B cell (primary cell): ENCODE measurements at regions not wholly inside any gene's neighbourhood (a gene's known extent, or its start where the extent isn't known, plus 50 kb on each side); places are given as distances from the start of the nearest gene placed in this dataset.

Experiments used
- ATAC-seq: fragments of 200-7000 bp; cut with Tn5 transposase; one replicate; pipeline ENCODE4 v1.10.0; 2021; ENCODE audit warnings: low read depth, mild to moderate bottlenecking, moderate number of reproducible peaks, moderate library complexity
- CTCF ChIA-PET: fragments of 350-600 bp; sonication (Branson Sonifier 250); formaldehyde crosslinking; loops from one replicate; lab custom pipeline; 2021; ENCODE audit warnings: antibody characterized with exemption, inconsistent platforms; lab: Charles Lee
- POLR2A ChIA-PET: fragments of 350-600 bp; sonication (Branson Sonifier 250); formaldehyde crosslinking; loops from one replicate; lab custom pipeline; 2021; ENCODE audit warnings: antibody characterized with exemption; lab: Charles Lee
- DNase-seq: peaks from one replicate; pipeline ENCODE4 v3.0.0; 2013
- H2AFZ ChIP-seq: 2 replicates; pipeline ENCODE4 v1.6.1; 2012; ENCODE audit warnings: mild to moderate bottlenecking, low read depth, low read length; ENCODE audit not compliant: insufficient read depth, poor library complexity, severe bottlenecking
- H3K27ac ChIP-seq, 2 donors: 1 replicate in 1 of 2; 2 replicates in 1 of 2; pipeline ENCODE4 v1.5.1; 2012 to 2013; ENCODE audit warnings: low read length in 2 of 2, mild to moderate bottlenecking in 2 of 2, moderate library complexity in 1 of 2
- H3K27me3 ChIP-seq, 4 experiments: fragments of 200-600 bp in 1 of 4; sonication (generic) in 1 of 4; replicated peaks in 1 of 4; 1 replicate in 2 of 4; 2 replicates in 2 of 4; pipeline versions ENCODE4 v1.6.1 to v1.7.0; 2013 to 2016; ENCODE audit warnings: low read length in 3 of 4, mild to moderate bottlenecking in 2 of 4, mixed read lengths in 1 of 4, moderate library complexity in 1 of 4; ENCODE audit not compliant: insufficient read depth in 4 of 4, control insufficient read depth in 3 of 4; ENCODE audit errors: control extremely low read depth in 1 of 4
- H3K36me3 ChIP-seq, 2 experiments: replicated peaks in 1 of 2; 1 replicate in 1 of 2; 2 replicates in 1 of 2; pipeline versions ENCODE4 v1.6.1 to v1.7.1; 2013; ENCODE audit warnings: low read length in 1 of 2; ENCODE audit not compliant: insufficient read depth in 2 of 2, control insufficient read depth in 1 of 2; ENCODE audit errors: control extremely low read depth in 1 of 2, extremely low read depth in 1 of 2
- H3K4me1 ChIP-seq, 2 donors: fragments of 200-600 bp in 1 of 2; sonication (generic) in 1 of 2; 1 replicate in 1 of 2; 2 replicates in 1 of 2; pipeline versions ENCODE4 v1.5.1 to v1.6.1; 2013 to 2017; ENCODE audit warnings: low read length in 2 of 2; ENCODE audit not compliant: control insufficient read depth in 2 of 2, insufficient read depth in 2 of 2
- H3K4me2 ChIP-seq: replicated peaks from 2 replicates; pipeline ENCODE3; 2012; ENCODE audit warnings: mild to moderate bottlenecking, low read depth, low read length; ENCODE audit not compliant: poor library complexity, severe bottlenecking
- H3K4me3 ChIP-seq, 5 experiments: fragments of 200-600 bp in 1 of 5; sonication (generic) in 1 of 5; 1 replicate in 3 of 5; 2 replicates in 2 of 5; pipeline versions ENCODE4 v1.5.1 to v1.7.0; 2011 to 2016; ENCODE audit warnings: low read length in 4 of 5, mild to moderate bottlenecking in 4 of 5, low read depth in 2 of 5, control low read depth in 1 of 5, moderate library complexity in 1 of 5; ENCODE audit not compliant: insufficient read depth in 1 of 5; ENCODE audit errors: control extremely low read depth in 1 of 5, extremely low read depth in 1 of 5
- H3K79me2 ChIP-seq: fragments of 200-600 bp; sonication (generic); one replicate; pipeline ENCODE4 v1.6.0; 2016; ENCODE audit warnings: low read length; ENCODE audit not compliant: control insufficient read depth, insufficient read depth
- H3K9ac ChIP-seq: fragments of 200-600 bp; sonication (generic); 2 replicates; pipeline ENCODE4 v1.6.1; 2017; ENCODE audit warnings: mild to moderate bottlenecking, low read length, moderate library complexity
- H3K9me3 ChIP-seq, 3 donors: one replicate each; pipeline versions ENCODE4 v1.6.1 to v1.7.1; 2013; ENCODE audit warnings: low read length in 2 of 3; ENCODE audit not compliant: control insufficient read depth in 2 of 3, insufficient read depth in 1 of 3; ENCODE audit errors: control extremely low read depth in 1 of 3
- H4K20me1 ChIP-seq: 2 replicates; pipeline ENCODE4 v1.6.0; 2012; ENCODE audit warnings: mild to moderate bottlenecking, low read length; ENCODE audit not compliant: insufficient read depth, control insufficient read depth, poor library complexity, severe bottlenecking
- H3K27ac Mint-ChIP-seq: one replicate; pipeline ENCODE4 v1.8.0; 2021; ENCODE audit warnings: mixed read lengths
- H3K27me3 Mint-ChIP-seq: one replicate; pipeline ENCODE4 v1.8.0; 2021; ENCODE audit warnings: mixed read lengths
- H3K4me1 Mint-ChIP-seq: one replicate; pipeline ENCODE4 v1.8.0; 2021; ENCODE audit warnings: mixed read lengths
- H3K4me3 Mint-ChIP-seq: one replicate; pipeline ENCODE4 v1.8.0; 2021; ENCODE audit warnings: mixed read lengths
- H3K9me3 Mint-ChIP-seq: one replicate; pipeline ENCODE4 v1.8.0; 2022; ENCODE audit warnings: mixed read lengths; ENCODE audit not compliant: insufficient read depth
- EZH2 ChIP-seq: IDR thresholded peaks from 2 replicates; pipeline ENCODE4 v1.6.1; 2012; ENCODE audit warnings: borderline replicate concordance, low read depth, mild to moderate bottlenecking, moderate library complexity, low read length; ENCODE audit not compliant: insufficient read depth, poor library complexity, severe bottlenecking
- WGBS: methylation state at CpG from one replicate; pipeline ENCODE4 v1.1.5; 2013; ENCODE audit warnings: missing lambda C conversion rate; ENCODE audit not compliant: insufficient coverage; 5-methylcytosine and 5-hydroxymethylcytosine counted together
- intact Hi-C: fragments of 100-400 bp; cut with micrococcal nuclease; formaldehyde crosslinking; loops from one replicate; pipeline ENCODE4 v1.10.0; 2022
- TF ChIP-seq, protein P1 (sequence below): fragments of 200-600 bp; IDR thresholded peaks from one replicate; pipeline ENCODE4 v1.8.0; 2022; ENCODE audit warnings: antibody characterized with exemption, mild to moderate bottlenecking

- Histone ChIP-seq H3K9ac (no peak overlapping the region), H3K9me3 (peaks cover 0 to 8% (median 0%) of the 10 kb centered on the region in 3 donors), H3K4me1 (peaks cover 51 to 65% of the 10 kb centered on the region in 2 donors), H3K4me3 (no peak overlapping the region), H3K36me3 (no peaks in the 10 kb centered on the region), H3K27me3 (peaks cover 0 to 64% (median 23%) of the 10 kb centered on the region in 4 experiments), H4K20me1 (no peaks in the 10 kb centered on the region), H3K27ac (no peak overlapping the region), H3K4me2 (peak overlapping the region; percentile 14), H3K79me2 (no peaks in the 10 kb centered on the region), H2AFZ (no peak overlapping the region)
- Mint-ChIP-seq H3K9me3 (no peaks in the 10 kb centered on the region), H3K4me3 (no peak overlapping the region), H3K4me1 (peaks cover 49% of the 10 kb centered on the region), H3K27me3 (peaks cover 50% of the 10 kb centered on the region), H3K27ac (no peak overlapping the region)
- ChIA-PET CTCF (no interaction called here), POLR2A (no interaction called here)
- DNase-seq (no peak), ATAC-seq (no peak)
- TF ChIP-seq, protein P1, sequence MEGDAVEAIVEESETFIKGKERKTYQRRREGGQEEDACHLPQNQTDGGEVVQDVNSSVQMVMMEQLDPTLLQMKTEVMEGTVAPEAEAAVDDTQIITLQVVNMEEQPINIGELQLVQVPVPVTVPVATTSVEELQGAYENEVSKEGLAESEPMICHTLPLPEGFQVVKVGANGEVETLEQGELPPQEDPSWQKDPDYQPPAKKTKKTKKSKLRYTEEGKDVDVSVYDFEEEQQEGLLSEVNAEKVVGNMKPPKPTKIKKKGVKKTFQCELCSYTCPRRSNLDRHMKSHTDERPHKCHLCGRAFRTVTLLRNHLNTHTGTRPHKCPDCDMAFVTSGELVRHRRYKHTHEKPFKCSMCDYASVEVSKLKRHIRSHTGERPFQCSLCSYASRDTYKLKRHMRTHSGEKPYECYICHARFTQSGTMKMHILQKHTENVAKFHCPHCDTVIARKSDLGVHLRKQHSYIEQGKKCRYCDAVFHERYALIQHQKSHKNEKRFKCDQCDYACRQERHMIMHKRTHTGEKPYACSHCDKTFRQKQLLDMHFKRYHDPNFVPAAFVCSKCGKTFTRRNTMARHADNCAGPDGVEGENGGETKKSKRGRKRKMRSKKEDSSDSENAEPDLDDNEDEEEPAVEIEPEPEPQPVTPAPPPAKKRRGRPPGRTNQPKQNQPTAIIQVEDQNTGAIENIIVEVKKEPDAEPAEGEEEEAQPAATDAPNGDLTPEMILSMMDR, result no peak
- no peak for TF ChIP-seq EZH2
- WGBS, result 43% methylated on average over 14 of the region's 14 CpGs
- intact Hi-C loops, result loop anchor here (5.0 kb wide), 1 partner anchor 37 kb away; no protein-coding TSS in a partner anchor
Observed at GRCh38 chr2:8539743-8540551, 141.9 kb upstream of the ID2 start.

GRCh38 chr2:8540552-8541055 is 141.3 kb upstream of the ID2 start:
- Histone ChIP-seq H3K4me2 (no peak overlapping the region), H3K4me3 (no peak overlapping the region), H3K27me3 (peaks cover 0 to 66% (median 22%) of the 10 kb centered on the region in 4 experiments), H3K9me3 (peaks cover 0 to 12% (median 0%) of the 10 kb centered on the region in 3 donors), H3K9ac (no peak overlapping the region), H3K27ac (no peak overlapping the region), H4K20me1 (no peaks in the 10 kb centered on the region), H3K4me1 (peaks cover 50 to 65% of the 10 kb centered on the region in 2 donors), H3K79me2 (no peaks in the 10 kb centered on the region), H2AFZ (no peak overlapping the region), H3K36me3 (no peaks in the 10 kb centered on the region)
- POLR2A ChIA-PET, result no interaction called here
- H3K27ac Mint-ChIP-seq, result no peak overlapping the region
- 100% methylated on average over 2 of the region's 2 CpGs for WGBS
- DNase-seq (no peak), ATAC-seq (no peak)
- no peak for TF ChIP-seq EZH2
- TF ChIP-seq, protein P1, result no peak
- intact Hi-C loops, result loop anchor here (5.0 kb wide), 1 partner anchor 37 kb away; no protein-coding TSS in a partner anchor
- H3K27me3 Mint-ChIP-seq, result peaks cover 50% of the 10 kb centered on the region
- no peaks in the 10 kb centered on the region for H3K9me3 Mint-ChIP-seq
- H3K4me1 Mint-ChIP-seq, result peaks cover 50% of the 10 kb centered on the region
- no peak overlapping the region for H3K4me3 Mint-ChIP-seq
- CTCF ChIA-PET, result no interaction called here
